HPDE6-E6E7 (cell line): ENCODE measurements at regions not wholly inside any gene's neighbourhood (a gene's known extent, or its start where the extent isn't known, plus 50 kb on each side); places are given as distances from the start of the nearest gene placed in this dataset.
"Not testable (repeated sequence)": the region's sequence is repeated elsewhere in the genome, so short reads cannot be mapped to it uniquely, and the experiment has no call there.

Experiments
- DNase-seq: peaks from one replicate; pipeline ENCODE4 v3.0.0; 2011; ENCODE audit warnings: missing footprints; ENCODE audit errors: extremely low spot score

DNA sequence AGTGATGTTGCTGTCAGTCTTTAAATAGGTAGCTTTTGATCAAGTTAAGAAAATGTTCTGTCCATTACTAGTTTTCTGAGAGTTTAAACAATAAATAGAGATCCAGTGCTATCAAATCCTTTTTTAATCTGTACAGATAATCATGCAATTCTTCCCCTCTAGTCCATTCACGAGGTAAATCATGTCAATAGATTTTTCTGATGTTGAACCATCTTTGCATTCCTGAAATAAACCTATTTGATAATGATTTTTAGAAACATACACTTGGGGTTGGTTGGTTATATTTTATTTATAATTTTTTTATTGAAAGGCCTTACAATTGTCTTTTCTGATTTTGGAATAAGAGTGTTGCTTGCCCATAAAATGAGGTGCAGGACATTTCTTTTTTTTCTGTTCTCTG, 95.0 kb downstream of the FAM53A start:
- DNase-seq = no peak

DNA sequence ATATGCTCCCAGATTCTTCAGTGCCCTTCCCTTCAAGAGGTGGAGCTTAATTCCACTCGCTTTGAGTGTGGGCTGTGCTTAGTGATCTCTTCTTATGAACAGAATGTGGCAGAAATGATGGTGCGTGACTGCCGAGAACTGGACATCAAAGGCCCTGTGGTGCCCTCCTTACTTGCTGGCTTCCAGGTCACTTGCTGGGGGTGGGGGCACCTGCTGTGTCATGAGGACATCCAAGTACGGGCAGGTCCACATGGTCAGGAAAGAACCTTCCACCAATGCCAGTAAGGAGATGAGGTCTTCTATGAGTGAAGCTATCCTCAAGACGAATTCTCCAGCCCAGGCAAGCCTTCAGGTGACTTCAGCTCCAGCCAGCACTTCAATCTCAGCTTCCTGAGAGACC, 95.8 kb downstream of the FAM53A start:
- no peak for DNase-seq

DNA sequence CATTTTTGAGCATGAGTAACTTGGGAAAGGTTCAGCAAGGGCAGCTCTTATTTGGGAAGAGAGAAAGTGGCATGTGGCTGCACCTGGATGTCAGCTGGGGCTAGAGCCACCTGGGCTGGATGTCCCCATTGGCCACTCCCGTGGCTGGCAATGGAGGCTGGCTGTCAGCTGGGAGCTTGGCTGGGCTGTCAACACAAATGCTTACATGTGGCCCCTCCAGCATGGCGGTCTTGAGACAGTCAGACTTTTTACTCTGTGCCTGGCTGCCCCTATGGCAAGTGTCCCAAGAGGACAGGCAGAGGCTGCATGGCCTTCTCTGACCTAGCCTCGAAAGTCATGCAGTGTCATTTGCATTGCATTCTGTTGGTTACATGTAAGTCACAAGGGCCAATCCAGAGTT, 99.6 kb downstream of the FAM53A start:
- no peak for DNase-seq

- no peak for DNase-seq
Measured at GRCh38 chr4:1583859-1584258, 100.3 kb downstream of the FAM53A start.

DNA sequence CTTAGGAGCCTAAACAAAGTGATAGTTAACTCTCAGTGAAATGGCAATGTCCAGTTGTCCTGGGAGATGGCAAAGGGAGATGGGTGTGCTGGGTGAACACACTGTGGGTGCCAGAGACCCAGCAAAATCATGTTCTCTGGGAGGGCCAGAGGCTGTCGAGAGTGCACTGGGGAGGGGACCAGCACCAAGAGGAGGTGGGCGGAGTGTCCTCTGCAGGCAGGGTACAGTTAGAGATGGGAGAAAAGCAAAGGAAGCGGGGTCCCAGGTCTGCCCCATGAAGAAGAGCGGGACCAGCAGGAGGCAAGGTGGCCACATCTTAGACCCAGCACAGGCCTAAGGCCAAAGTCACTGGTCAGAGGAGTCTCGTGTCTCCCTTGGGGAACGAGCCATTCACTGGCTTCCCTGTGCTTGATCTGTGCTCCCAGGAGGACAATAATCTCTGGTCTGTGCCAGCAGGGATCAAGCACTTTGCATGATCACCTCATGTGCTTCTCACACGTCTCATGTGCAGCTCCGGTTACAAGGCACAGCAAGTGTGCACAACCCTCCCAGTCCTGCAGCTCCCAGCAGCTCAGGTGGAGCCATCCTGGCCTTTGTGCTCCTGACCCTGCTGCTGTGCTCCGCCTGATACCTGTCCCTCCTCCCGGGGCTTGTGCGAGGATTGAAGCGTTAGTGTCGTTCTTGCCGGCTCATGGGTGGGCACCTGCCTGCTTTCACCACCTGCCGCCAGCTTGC, 100.9 kb downstream of the FAM53A start:
- DNase-seq = no peak

- DNase-seq = no peak
Measured at GRCh38 chr4:1582227-1582626, 101.9 kb downstream of the FAM53A start.

DNA sequence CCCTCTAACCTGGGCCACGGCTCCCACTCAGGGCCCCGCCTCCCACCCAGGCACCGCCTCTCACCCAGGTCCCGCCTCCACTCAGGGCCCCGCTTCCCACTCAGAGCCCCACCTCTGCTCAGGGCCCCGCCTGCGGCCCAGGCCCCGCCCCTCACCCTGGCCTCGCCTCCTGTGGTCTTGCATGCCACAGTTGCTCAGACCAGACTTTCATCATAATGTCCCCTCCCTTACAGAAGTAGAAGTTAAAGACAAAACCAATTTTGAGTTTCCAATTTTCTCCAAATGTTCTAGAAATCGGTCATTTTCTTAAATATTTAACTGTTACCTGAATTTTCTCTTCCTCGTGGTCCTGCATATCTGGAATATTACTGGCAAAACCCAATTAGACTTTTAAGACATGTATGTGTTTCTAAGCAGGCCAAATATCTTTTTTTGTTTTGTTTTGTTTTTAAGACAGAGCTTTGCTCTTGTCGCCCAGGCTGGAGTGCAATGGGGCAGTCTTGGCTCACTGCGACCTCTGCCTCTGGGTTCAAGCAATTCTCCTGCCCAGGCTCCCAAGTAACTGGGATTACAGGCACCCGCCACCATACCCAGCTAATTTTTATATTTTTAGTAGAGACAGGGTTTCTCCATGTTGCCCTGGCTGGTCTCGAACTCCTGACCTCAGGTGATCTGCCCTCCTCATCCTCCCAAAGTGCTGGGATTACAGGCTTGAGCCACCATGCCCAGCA, 102.8 kb downstream of the FAM53A start:
- DNase-seq = peak; percentile 54

DNA sequence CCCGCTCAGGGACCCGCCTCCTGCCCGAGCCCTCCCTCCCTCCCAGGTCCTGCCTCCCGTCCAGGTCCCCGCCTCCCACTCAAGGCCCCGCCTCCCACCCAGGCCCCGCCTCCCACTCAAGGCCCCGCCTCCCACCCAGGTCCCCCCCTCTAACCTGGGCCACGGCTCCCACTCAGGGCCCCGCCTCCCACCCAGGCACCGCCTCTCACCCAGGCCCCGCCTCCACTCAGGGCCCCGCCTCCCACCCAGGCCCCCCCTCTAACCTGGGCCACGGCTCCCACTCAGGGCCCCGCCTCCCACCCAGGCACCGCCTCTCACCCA, 103.5 kb downstream of the FAM53A start:
- DNase-seq = not testable (repeated sequence)

GRCh38 chr4:1579901-1580691, 104.0 kb downstream of the FAM53A start:
- peak; percentile 65 for DNase-seq

GRCh38 chr4:1579001-1579900, 104.9 kb downstream of the FAM53A start:
- DNase-seq = peak; percentile 64

DNA sequence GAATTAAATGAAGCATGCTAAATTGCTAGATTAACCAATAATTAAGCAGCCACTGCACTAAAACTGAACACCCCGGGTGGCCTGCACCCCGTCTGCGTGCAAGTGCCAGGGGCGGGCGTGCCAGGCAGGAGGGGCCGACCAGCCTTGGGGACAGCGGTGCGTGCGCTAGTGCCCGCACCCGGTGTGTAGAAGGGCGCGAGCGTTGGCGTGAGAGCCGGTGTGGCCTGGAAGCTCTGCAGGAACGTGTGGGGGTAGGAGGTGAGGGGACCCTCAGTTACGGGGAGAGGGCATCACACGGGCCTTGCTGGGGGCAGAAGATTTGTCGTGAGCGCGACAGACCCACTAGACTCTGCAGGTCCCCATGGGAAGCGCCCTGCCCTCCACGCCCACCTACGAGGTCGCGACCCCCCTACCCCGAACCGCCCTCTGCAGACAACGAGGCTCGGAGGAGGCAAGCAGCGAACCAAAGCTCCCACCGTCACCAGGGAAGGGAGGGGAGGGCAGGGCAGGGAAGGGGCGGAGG, 105.8 kb downstream of the FAM53A start:
- no peak for DNase-seq

- no peak for DNase-seq
Measured at GRCh38 chr4:1577822-1578217, 106.3 kb downstream of the FAM53A start.

DNA sequence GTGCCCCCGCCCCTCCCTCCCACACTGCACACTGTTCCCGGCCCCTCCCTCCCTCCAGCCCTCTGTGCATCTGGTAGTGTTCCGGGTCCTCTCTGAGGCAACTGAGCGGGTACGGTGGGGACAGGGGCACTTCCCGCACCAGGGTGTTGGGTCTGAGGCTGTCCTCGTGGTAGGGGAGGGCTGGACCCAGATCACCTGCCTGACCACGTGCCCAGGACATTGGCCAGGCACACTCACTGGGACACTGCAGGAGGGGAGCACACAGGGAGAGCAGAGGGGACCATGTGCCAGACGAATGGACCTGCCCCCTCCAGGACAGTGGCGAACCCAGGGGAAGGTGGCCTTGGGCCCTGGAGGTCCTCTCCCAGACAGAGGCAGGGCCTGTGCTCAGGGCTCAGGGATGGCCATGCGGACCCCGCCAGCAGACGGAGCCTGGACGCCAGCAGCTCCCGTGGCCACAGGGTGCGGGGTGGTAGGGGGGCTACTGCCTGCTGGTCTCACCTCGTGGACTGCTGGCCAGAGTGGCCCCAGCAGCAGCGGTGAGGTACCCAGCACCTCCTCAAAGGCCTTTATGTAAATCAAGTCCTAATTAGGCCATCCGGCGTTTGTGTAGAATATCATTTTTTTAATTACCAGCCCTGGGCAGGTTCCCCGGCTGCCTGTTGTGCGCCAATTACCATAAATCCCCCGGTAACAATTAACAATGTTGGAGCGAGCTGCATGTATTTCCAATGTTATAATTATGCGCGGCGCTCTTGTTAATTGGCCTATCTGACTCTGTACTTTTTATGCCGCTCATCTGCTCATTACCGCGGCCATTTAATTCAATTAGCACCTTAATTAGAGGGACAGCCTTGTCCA, 106.9 kb downstream of the FAM53A start:
- DNase-seq = no peak

DNA sequence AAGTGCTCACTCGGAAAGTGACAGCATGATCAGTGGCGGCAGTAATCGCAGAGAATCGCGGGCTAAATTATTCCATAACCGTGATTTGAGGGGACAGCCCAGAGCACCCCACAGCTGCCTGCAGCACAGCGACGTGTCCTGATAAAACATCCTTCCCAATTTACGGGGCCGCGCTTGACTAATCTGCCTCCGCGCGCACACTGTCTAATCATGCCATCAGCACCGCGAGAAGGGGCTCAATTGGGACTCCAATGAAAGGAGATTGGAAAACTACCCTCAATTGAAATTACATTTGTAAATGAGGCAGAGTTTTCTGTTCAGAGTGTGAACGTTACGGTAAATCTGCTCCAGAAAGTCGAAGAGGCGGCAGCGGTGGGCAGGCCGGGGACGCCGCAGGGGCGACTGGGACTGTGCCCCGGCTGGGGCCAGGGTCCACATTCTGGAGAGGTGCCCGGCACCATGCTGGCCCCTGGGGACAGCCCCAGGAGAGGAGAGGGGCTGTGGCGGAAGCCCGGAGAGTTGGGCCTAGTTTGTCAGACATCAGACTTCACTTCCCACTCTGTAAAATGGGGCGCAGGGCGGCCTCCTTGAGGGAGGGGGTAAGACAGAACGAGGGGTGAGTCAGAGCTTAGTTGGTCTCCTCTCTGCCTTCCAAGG, 107.7 kb downstream of the FAM53A start:
- DNase-seq = no peak

- no peak for DNase-seq
Measured at GRCh38 chr4:1575418-1576303, 108.5 kb downstream of the FAM53A start.

GRCh38 chr4:1574601-1575417, 109.3 kb downstream of the FAM53A start:
- no peak for DNase-seq

DNA sequence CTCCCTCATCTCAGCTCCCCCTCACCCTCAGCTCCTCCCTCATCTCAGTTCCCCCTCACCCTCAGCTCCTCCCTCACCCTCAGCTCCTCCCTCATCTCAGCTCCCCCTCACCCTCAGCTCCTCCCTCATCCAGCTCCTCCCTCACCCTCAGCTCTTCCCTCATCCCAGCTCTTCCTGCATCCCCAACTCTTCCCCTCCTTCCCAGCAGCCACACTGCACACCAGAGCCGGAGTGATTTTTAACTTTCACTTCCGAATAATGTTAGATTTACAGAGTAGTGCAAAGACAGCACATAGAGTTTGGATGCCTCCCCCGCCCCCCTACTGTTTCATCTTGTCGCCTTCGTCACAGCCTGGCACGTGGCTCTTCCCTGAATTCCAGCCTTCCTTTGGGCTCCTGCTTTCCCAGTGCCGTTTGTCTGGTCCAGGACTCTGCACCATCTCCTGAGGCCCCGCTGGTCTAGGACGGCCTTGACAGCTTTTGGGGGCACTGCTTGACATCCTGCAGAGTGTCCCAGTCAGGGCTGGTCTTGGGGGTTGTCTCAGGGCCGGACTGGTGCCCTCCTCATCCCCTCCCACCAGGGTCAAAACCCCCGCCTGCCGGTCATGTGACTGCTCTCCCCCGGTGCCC, 110.2 kb downstream of the FAM53A start:
- DNase-seq = no peak
